B cell (primary cell): ENCODE measurements at regions not wholly inside any gene's neighbourhood (a gene's known extent, or its start where the extent isn't known, plus 50 kb on each side); places are given as distances from the start of the nearest gene placed in this dataset.

Experiments used
- ATAC-seq: fragments of 200-7000 bp; cut with Tn5 transposase; one replicate; pipeline ENCODE4 v1.10.0; 2021; ENCODE audit warnings: low read depth, mild to moderate bottlenecking, moderate number of reproducible peaks, moderate library complexity
- CTCF ChIA-PET: fragments of 350-600 bp; sonication (Branson Sonifier 250); formaldehyde crosslinking; loops from one replicate; lab custom pipeline; 2021; ENCODE audit warnings: antibody characterized with exemption, inconsistent platforms; lab: Charles Lee
- POLR2A ChIA-PET: fragments of 350-600 bp; sonication (Branson Sonifier 250); formaldehyde crosslinking; loops from one replicate; lab custom pipeline; 2021; ENCODE audit warnings: antibody characterized with exemption; lab: Charles Lee
- DNase-seq: peaks from one replicate; pipeline ENCODE4 v3.0.0; 2013
- H2AFZ ChIP-seq: 2 replicates; pipeline ENCODE4 v1.6.1; 2012; ENCODE audit warnings: mild to moderate bottlenecking, low read depth, low read length; ENCODE audit not compliant: insufficient read depth, poor library complexity, severe bottlenecking
- H3K27ac ChIP-seq, 2 donors: 1 replicate in 1 of 2; 2 replicates in 1 of 2; pipeline ENCODE4 v1.5.1; 2012 to 2013; ENCODE audit warnings: low read length in 2 of 2, mild to moderate bottlenecking in 2 of 2, moderate library complexity in 1 of 2
- H3K27me3 ChIP-seq, 4 experiments: fragments of 200-600 bp in 1 of 4; sonication (generic) in 1 of 4; replicated peaks in 1 of 4; 1 replicate in 2 of 4; 2 replicates in 2 of 4; pipeline versions ENCODE4 v1.6.1 to v1.7.0; 2013 to 2016; ENCODE audit warnings: low read length in 3 of 4, mild to moderate bottlenecking in 2 of 4, mixed read lengths in 1 of 4, moderate library complexity in 1 of 4; ENCODE audit not compliant: insufficient read depth in 4 of 4, control insufficient read depth in 3 of 4; ENCODE audit errors: control extremely low read depth in 1 of 4
- H3K36me3 ChIP-seq, 2 experiments: replicated peaks in 1 of 2; 1 replicate in 1 of 2; 2 replicates in 1 of 2; pipeline versions ENCODE4 v1.6.1 to v1.7.1; 2013; ENCODE audit warnings: low read length in 1 of 2; ENCODE audit not compliant: insufficient read depth in 2 of 2, control insufficient read depth in 1 of 2; ENCODE audit errors: control extremely low read depth in 1 of 2, extremely low read depth in 1 of 2
- H3K4me1 ChIP-seq, 2 donors: fragments of 200-600 bp in 1 of 2; sonication (generic) in 1 of 2; 1 replicate in 1 of 2; 2 replicates in 1 of 2; pipeline versions ENCODE4 v1.5.1 to v1.6.1; 2013 to 2017; ENCODE audit warnings: low read length in 2 of 2; ENCODE audit not compliant: control insufficient read depth in 2 of 2, insufficient read depth in 2 of 2
- H3K4me2 ChIP-seq: replicated peaks from 2 replicates; pipeline ENCODE3; 2012; ENCODE audit warnings: mild to moderate bottlenecking, low read depth, low read length; ENCODE audit not compliant: poor library complexity, severe bottlenecking
- H3K4me3 ChIP-seq, 5 experiments: fragments of 200-600 bp in 1 of 5; sonication (generic) in 1 of 5; 1 replicate in 3 of 5; 2 replicates in 2 of 5; pipeline versions ENCODE4 v1.5.1 to v1.7.0; 2011 to 2016; ENCODE audit warnings: low read length in 4 of 5, mild to moderate bottlenecking in 4 of 5, low read depth in 2 of 5, control low read depth in 1 of 5, moderate library complexity in 1 of 5; ENCODE audit not compliant: insufficient read depth in 1 of 5; ENCODE audit errors: control extremely low read depth in 1 of 5, extremely low read depth in 1 of 5
- H3K79me2 ChIP-seq: fragments of 200-600 bp; sonication (generic); one replicate; pipeline ENCODE4 v1.6.0; 2016; ENCODE audit warnings: low read length; ENCODE audit not compliant: control insufficient read depth, insufficient read depth
- H3K9ac ChIP-seq: fragments of 200-600 bp; sonication (generic); 2 replicates; pipeline ENCODE4 v1.6.1; 2017; ENCODE audit warnings: mild to moderate bottlenecking, low read length, moderate library complexity
- H3K9me3 ChIP-seq, 3 donors: one replicate each; pipeline versions ENCODE4 v1.6.1 to v1.7.1; 2013; ENCODE audit warnings: low read length in 2 of 3; ENCODE audit not compliant: control insufficient read depth in 2 of 3, insufficient read depth in 1 of 3; ENCODE audit errors: control extremely low read depth in 1 of 3
- H4K20me1 ChIP-seq: 2 replicates; pipeline ENCODE4 v1.6.0; 2012; ENCODE audit warnings: mild to moderate bottlenecking, low read length; ENCODE audit not compliant: insufficient read depth, control insufficient read depth, poor library complexity, severe bottlenecking
- H3K27ac Mint-ChIP-seq: one replicate; pipeline ENCODE4 v1.8.0; 2021; ENCODE audit warnings: mixed read lengths
- H3K27me3 Mint-ChIP-seq: one replicate; pipeline ENCODE4 v1.8.0; 2021; ENCODE audit warnings: mixed read lengths
- H3K4me1 Mint-ChIP-seq: one replicate; pipeline ENCODE4 v1.8.0; 2021; ENCODE audit warnings: mixed read lengths
- H3K4me3 Mint-ChIP-seq: one replicate; pipeline ENCODE4 v1.8.0; 2021; ENCODE audit warnings: mixed read lengths
- H3K9me3 Mint-ChIP-seq: one replicate; pipeline ENCODE4 v1.8.0; 2022; ENCODE audit warnings: mixed read lengths; ENCODE audit not compliant: insufficient read depth
- EZH2 ChIP-seq: IDR thresholded peaks from 2 replicates; pipeline ENCODE4 v1.6.1; 2012; ENCODE audit warnings: borderline replicate concordance, low read depth, mild to moderate bottlenecking, moderate library complexity, low read length; ENCODE audit not compliant: insufficient read depth, poor library complexity, severe bottlenecking
- WGBS: methylation state at CpG from one replicate; pipeline ENCODE4 v1.1.5; 2013; ENCODE audit warnings: missing lambda C conversion rate; ENCODE audit not compliant: insufficient coverage; 5-methylcytosine and 5-hydroxymethylcytosine counted together
- intact Hi-C: fragments of 100-400 bp; cut with micrococcal nuclease; formaldehyde crosslinking; loops from one replicate; pipeline ENCODE4 v1.10.0; 2022
- TF ChIP-seq, protein P1 (sequence below): fragments of 200-600 bp; IDR thresholded peaks from one replicate; pipeline ENCODE4 v1.8.0; 2022; ENCODE audit warnings: antibody characterized with exemption, mild to moderate bottlenecking

DNA sequence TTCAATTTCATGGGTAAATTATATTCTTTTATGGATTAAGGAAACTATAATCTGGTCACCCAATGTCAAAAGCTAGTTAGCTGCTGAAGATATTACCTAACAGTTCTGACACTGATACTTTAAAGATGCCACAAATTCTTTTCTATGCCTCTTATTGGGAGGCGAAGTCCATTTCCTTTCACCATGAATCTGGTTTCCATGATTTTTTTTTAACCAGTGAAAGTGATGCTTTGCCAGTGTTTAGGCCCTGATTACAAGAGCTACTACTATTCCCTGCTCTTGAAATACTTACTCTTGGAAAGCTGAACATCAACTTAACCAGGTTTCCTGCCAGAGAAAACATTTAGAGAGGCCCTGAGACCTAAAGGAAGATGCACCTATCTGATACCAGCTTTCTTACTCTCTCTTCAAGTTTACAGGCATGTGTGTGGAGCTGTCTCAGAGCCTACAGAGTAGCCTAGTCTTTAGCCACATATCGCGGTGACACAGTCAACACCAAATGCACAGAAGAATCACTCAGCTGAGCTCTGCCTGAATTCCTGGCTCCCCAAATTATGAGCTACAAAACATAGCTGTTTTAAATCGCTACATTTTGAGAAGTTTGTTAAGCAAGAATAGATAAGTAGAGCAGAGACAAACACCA lies 1280.8 kb downstream of the PCDH7 start:
- ATAC-seq = no peak
- no peak for DNase-seq
- ChIA-PET CTCF (no interaction called here), POLR2A (no interaction called here)
- Mint-ChIP-seq H3K9me3 (no peaks in the 10 kb centered on the region), H3K27ac (no peak overlapping the region), H3K4me3 (no peak overlapping the region), H3K4me1 (no peaks in the 10 kb centered on the region), H3K27me3 (no peaks in the 10 kb centered on the region)
- Histone ChIP-seq H3K36me3 (no peaks in the 10 kb centered on the region), H3K4me1 (no peaks in the 10 kb centered on the region), H3K79me2 (no peaks in the 10 kb centered on the region), H3K27ac (no peak overlapping the region), H4K20me1 (no peaks in the 10 kb centered on the region), H3K4me2 (no peak overlapping the region), H3K27me3 (no peaks in the 10 kb centered on the region), H3K9me3 (peaks cover 0 to 5% (median 0%) of the 10 kb centered on the region in 3 donors), H3K9ac (no peak overlapping the region), H3K4me3 (no peak overlapping the region), H2AFZ (no peak overlapping the region)
- TF ChIP-seq EZH2 = no peak
- TF ChIP-seq, protein P1, sequence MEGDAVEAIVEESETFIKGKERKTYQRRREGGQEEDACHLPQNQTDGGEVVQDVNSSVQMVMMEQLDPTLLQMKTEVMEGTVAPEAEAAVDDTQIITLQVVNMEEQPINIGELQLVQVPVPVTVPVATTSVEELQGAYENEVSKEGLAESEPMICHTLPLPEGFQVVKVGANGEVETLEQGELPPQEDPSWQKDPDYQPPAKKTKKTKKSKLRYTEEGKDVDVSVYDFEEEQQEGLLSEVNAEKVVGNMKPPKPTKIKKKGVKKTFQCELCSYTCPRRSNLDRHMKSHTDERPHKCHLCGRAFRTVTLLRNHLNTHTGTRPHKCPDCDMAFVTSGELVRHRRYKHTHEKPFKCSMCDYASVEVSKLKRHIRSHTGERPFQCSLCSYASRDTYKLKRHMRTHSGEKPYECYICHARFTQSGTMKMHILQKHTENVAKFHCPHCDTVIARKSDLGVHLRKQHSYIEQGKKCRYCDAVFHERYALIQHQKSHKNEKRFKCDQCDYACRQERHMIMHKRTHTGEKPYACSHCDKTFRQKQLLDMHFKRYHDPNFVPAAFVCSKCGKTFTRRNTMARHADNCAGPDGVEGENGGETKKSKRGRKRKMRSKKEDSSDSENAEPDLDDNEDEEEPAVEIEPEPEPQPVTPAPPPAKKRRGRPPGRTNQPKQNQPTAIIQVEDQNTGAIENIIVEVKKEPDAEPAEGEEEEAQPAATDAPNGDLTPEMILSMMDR = no peak
- intact Hi-C loops = no loop called here
- 60% methylated on average over 1 of the region's 4 CpGs for WGBS

DNA sequence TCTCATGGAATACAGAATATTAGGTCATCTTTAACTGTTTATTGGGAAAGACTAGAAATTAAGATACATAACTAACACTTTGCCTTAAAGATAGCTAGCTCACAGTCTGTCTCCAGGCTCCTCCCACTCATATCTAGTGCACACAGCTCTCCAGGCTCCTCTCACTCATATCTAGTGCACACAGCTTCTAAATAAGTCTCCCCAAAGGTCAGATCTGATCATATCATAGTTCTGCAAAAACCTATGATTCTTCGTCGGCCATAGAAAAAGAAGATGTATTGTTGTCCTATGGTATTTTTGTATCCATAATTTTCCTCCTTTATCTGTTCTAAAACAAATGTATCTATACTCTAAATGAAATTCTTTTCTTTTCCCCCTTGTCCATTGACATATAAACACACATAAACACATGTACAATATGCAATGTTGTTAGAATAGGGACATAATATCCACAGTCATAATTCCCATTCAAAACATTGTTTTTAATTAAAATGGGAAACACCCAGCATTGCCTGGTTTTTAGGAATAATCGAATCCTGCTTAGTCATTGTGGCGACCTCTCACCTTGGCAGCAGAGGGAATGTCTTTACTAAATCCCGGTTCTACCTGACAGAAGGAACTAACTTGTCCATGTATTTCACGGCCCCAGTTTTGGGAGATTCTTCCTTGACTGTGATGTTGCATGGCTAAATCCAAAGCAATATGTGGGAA lies 1282.0 kb downstream of the PCDH7 start:
- no peak overlapping the region for H3K4me3 ChIP-seq
- ChIA-PET CTCF (no interaction called here), POLR2A (no interaction called here)
- H4K20me1 ChIP-seq = no peaks in the 10 kb centered on the region
- no peak overlapping the region for H3K4me3 Mint-ChIP-seq
- no peak for DNase-seq
- no peak overlapping the region for H3K27ac ChIP-seq
- H3K9ac ChIP-seq = no peak overlapping the region
- intact Hi-C loops = no loop called here
- no peak overlapping the region for H3K27ac Mint-ChIP-seq
- H2AFZ ChIP-seq = no peak overlapping the region
- peaks cover 0 to under 1% (median 0%) of the 10 kb centered on the region in 3 donors for H3K9me3 ChIP-seq
- no peak for ATAC-seq
- H3K4me2 ChIP-seq = no peak overlapping the region
- H3K4me1 Mint-ChIP-seq = no peaks in the 10 kb centered on the region
- 77% methylated on average over 4 of the region's 6 CpGs for WGBS
- H3K27me3 ChIP-seq = no peaks in the 10 kb centered on the region
- TF ChIP-seq, protein P1 = no peak
- no peak for TF ChIP-seq EZH2
- no peaks in the 10 kb centered on the region for H3K4me1 ChIP-seq
- H3K9me3 Mint-ChIP-seq = no peaks in the 10 kb centered on the region
- H3K27me3 Mint-ChIP-seq = no peaks in the 10 kb centered on the region
- H3K36me3 ChIP-seq = no peaks in the 10 kb centered on the region
- no peaks in the 10 kb centered on the region for H3K79me2 ChIP-seq
